ENCODE measurements at regions not wholly inside any gene's neighbourhood (a gene's known extent, or its start where the extent isn't known, plus 50 kb on each side); places are given as distances from the start of the nearest gene placed in this dataset.

DNA sequence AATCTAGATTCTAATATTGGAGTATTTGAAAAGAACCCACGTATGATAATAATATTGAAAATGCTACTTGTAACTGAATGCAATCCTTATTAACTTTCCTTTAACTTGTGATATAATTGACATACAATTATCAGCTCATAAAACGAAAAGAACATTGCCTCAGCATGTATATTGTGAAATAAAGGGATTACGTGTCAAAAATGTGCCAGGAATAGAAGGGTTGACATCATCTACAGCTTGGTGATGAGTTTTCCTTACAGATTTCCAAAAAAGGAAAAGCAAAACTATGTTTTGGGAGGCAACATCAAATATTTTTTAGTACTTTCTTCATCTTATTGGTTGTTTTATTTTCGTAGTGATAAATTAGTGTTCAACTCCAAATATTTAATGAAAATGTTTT lies 266.0 kb upstream of the PTGER4 start:
- DNase-seq, result no peak

GRCh38 chr5:40412771-40413170 lies 266.9 kb upstream of the PTGER4 start:
- no peak for DNase-seq

DNA sequence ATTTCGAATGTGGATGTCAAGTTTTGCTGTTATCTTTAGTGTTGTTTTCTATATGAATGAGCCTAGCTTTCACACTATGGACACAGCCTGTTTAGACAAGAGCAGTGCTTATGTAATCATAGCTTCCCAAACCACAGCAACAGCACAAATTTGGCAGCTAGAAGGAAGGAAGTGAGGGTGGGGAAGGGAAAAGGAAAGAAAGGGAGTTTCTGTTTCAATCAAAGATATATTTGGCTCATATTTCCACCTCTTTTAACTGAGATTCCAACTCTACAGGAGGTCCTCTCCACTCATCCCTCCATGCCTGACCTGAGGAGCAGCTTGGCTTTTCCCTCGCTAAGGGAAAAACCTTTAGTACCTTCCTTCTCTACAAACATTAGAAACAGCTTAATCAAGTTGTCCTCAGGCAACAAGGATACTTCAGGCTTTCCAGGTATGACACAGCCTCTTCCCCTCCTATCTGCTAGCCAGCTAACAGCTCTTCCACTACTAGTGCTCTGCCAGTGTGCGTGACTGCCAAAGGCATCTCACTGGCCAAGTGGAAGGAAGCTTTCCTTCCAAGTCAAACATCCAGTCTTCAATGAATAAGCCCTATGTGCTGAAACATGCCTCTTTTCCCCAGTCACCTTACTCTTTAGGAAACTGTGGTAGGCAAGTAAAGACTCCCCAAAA lies 268.6 kb upstream of the PTGER4 start:
- DNase-seq, result no peak

DNA sequence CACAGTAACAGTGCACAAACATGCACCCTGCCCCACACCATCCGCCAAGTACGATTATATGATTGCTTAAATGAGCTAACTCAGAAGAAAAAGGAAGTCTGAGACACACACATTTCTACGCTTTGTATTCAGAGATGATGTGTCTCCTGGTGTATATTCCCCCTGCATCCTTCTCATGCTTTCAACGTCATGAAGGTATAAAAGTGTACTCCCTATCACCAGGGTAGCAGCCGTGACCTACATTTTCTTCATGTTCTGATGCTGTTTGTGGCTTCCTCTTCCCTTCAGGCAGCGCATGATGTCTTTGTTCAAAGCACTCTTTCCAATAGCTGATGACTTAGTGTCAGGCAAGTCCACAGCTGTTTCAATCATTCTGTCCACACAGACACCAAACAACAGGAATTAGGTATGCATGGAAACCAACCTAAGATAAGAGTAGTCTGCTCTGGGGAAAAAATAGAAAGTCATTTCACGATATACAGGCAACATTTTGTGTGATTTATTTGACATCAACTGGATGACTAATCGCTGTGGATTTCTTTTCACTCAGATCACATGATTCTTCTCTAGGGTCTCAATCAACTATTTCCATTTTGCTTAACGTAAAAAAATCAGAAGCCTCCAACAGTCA lies 269.4 kb upstream of the PTGER4 start:
- no peak for DNase-seq

DNA sequence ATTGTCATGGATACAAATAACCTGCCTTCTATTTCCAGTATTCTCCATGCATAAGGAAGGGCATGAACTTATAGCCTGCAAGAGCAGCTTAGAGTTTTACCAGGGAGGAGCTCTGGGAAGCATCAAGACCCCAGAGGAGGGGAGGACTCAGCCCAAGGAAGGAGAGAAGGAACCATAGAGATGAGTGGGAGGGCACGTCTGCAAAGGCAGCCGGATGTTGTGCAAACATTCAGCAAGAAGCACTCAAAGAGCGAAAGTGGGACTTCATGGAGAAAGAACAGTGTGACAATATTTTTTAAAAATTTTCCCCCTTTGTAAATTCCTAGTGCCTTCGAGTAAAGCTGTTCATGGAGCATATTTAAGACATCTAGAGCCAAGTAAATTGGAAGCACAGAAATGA lies 270.1 kb upstream of the PTGER4 start:
- no peak for DNase-seq

DNA sequence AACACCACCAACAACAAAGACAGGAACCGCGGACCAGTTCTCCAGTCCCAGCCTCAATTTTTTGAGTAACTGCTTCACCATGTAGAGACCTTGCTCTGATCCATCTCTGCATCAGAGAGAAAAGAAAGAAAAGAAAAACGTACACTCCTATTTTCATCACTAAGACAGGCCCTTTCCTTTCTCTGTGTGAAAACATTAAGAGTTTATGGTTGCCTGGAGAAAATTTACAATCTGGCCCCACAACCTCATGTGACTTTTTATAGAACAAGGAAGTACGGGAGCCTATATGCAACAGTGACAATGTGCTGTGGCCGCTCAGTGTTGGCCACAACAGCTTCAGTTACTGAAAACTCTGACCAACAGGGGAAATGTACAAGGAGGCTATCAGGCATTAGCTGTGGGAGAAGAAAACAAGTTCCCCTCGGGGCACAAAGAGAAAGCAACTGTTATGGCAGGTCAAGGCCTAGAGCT lies 272.9 kb upstream of the PTGER4 start:
- no peak for DNase-seq

- DNase-seq, result no peak
Observed at GRCh38 chr5:40405996-40406740, 273.5 kb upstream of the PTGER4 start.

GRCh38 chr5:40405230-40405629 lies 274.5 kb upstream of the PTGER4 start:
- DNase-seq, result no peak

DNA sequence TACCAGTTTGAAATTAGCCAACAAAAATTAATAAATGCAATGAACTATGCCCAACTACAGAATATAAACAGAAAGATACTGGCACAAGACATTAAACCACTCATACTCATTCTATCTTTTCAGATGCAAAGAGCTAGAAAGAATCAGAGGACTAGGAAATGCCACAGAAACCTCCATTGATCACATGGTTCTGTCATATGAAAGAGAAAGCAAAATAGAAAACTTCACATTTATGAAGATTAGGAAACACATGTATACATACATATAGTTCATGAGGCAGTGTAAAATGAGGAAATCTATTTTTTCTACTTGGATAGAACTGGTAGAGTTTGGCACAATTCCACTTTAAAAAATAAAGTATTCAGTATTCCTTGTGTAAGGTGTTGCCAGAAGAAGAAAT lies 275.1 kb upstream of the PTGER4 start:
- no peak for DNase-seq

- DNase-seq, result no peak
Observed at GRCh38 chr5:40402007-40402364, 277.7 kb upstream of the PTGER4 start.

DNA sequence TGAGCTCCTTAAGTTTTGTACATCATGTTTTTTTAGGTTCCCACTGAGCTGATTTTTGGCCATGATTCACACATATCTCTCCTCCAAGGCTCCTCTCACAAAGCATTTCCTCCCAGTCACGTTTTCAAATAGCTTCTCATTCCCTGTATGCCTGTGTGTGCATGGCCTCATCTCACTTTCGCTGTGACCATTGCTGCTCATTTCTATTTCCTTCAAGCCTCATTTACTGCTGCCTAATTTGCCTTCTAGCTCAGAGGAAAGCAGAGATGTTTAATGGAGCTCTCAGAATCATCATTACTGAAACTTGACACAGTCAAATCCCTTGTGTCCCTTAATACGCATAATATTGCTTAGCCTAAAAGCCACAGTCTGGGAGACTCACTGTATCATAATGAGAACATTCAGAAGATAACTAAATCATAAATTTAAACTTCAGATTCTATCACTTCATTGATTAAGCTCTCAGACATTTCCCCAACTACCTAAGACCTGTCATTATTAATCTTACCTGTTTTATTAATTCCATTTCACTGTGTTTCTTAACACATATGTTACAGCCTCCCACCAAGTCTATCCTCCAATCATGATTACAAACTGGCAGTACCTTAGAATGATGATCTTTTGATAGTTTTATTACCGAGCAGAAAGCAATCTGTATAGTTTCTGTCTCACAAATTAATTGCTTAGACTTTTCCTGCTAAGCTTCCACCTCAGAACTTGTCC lies 278.3 kb upstream of the PTGER4 start:
- DNase-seq, result no peak

DNA sequence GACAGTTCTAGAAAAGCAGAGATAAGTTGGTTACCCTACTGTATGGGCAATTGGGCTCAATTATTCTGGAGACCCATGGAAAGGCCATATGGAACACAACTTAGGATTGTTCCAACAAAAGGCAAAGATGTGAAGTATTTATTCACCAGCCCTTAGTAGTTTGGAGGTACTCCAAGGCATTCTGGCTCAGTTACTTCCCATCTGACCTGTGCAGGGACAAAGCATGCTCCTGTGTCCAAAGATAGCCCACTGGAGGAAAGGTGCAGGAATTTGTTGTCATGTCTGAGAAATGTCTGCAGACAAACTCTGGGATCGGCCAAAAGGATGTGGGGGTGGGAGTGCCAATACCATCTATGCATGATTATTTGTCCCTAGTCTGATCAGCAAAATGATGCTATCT lies 279.5 kb upstream of the PTGER4 start:
- no peak for DNase-seq

DNA sequence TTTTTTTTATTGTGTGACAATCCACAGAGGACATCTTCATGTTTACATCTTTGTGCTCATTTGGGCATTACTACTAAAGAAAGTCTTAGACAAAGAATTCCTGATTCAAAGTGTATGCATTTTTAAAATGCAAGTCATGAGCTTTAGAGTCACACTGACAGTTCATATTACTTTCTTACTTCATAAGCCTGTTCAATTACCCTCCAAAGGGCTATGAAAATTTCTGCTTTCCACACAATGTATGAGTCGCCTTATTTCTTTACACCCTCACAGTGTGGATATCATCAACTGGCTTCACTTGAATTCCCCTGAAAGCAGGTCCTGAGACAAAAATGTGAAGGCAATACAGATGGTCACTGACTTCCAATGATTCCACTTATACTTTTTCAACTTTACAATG lies 280.4 kb upstream of the PTGER4 start:
- DNase-seq, result no peak

DNA sequence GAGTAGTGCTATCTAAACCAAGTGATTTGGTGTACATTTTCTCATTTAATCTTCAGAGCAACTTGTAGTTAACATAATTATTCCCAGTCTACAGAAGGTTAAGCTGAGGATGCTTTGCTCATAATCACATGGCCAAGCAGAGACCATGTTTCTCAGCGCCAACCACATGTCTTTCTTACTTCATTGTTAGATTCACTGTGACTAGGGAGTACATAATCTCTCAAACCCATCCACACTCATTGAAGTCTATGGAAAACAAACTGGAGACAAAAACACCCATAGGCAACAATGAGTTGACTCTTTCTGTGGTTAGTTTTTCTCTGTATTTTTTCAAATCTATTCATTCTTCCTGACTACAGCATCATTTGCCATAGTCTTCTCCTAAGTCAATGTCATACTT lies 281.7 kb upstream of the PTGER4 start:
- no peak for DNase-seq

GRCh38 chr5:40397091-40397490 lies 282.6 kb upstream of the PTGER4 start:
- no peak for DNase-seq

- DNase-seq, result no peak
Observed at GRCh38 chr5:40396317-40396716, 283.4 kb upstream of the PTGER4 start.

DNA sequence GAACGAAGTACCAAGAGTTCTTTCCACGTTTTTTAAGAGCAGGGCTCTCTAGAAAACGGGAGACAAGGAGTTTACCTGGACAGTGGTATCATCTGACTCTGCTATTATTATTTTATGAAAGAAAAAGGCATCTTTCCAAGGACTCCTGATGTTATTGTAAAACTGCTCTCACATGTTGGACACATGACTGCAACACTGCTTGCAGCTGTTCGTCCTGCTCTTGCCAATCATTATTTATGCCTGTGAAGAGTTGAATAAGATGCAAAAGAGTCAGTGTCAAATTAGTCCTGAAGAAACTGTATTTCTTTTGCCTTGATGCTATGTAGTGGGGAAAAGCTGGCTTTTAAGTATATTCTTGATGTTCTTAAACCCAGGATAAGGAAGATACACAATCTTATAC lies 284.5 kb upstream of the PTGER4 start:
- DNase-seq, result no peak

DNA sequence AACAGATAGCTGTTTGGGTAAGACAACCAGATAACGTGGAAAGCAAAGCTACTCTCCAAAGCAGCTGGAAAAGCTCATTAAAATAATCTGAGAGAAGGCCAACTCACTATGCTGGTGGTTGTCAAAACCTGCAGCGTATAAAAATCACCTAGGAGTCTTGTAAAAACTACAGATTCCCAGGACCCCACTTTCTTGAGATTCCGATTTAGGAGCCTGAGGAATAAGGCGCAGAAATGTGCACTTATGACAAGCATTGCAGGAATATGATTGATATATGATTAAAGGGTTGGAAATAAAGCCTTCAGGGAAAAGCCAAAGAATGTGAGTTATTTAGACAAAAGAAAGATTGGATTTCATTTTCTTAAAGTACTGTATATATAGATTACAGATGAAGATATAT lies 285.0 kb upstream of the PTGER4 start:
- no peak for DNase-seq

DNA sequence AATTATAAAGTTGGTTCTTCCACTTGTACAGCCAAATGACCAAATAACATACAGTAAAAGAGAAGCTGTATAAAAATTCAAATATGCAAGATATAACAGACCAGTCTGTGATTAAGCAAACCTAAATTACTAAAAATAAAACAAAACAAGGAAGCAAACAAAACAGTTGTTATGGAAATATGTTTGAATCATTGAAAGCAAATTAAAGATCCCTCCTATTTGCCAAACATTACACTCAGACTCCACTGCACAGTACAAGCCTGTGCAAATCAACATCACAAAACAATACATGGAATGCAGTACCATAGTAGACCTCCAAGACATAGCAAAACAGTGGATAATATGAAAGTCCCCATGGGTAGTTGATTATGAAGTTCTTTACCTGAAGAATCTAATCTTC lies 288.1 kb upstream of the PTGER4 start:
- DNase-seq, result no peak

- DNase-seq, result no peak
Observed at GRCh38 chr5:40390281-40391149, 289.2 kb upstream of the PTGER4 start.

- no peak for DNase-seq
Observed at GRCh38 chr5:40389591-40389990, 290.1 kb upstream of the PTGER4 start.

- no peak for DNase-seq
Observed at GRCh38 chr5:40386289-40386688, 293.4 kb upstream of the PTGER4 start.

DNA sequence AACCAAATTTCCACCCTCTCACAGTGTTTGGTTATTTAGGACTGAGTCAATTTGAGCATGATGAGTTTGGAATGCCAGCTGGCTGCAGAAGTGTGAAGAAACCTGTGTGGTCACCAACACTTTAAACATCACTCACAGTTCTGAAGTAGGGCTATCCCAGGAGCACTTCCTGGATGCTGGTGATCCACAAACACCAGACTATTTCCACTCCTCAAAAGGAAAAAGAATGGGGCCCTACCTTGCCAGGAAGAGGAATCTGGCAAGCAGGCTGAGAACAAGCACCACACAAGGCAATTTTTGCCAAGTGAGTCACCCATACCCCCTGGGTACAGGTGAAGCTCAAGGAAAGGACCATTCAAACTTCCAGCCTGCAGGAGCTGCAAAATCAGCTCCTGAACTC lies 294.2 kb upstream of the PTGER4 start:
- no peak for DNase-seq

All from NCI-H774 (cell line).